NCI-H510A treated with DMSO at 0.1 percent for 48 hours (cell line): ENCODE measurements at regions not wholly inside any gene's neighbourhood (a gene's known extent, or its start where the extent isn't known, plus 50 kb on each side); places are given as distances from the start of the nearest gene placed in this dataset.

Source experiments
- DNase-seq: peaks from one replicate; lab custom pipeline; 2025; lab: John Stamatoyannopoulos, UW

- DNase-seq, result no peak
Observed at GRCh38 chr2:181114021-181114420, 133.6 kb downstream of the UBE2E3 start.

DNA sequence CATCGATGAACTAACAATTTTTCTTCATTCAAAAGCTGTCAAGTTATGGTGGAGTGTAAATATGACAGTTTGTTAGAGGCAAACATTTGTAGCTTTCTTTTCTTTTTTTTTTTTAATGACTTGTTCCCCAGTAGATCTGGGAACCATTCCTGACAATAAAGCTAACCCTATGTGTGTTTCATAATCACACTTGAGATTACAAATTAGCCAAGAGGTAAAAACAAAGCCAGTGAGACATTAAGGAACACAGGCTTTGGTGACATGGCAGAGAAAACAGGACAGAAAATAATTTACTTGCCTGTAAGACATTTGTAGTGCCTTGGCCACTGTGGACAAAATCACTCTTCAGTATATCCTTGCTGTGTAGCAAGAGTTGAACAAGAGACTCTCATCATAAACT is 135.9 kb downstream of the UBE2E3 start:
- no peak for DNase-seq

GRCh38 chr2:181117206-181117925 is 137.0 kb downstream of the UBE2E3 start:
- no peak for DNase-seq

DNA sequence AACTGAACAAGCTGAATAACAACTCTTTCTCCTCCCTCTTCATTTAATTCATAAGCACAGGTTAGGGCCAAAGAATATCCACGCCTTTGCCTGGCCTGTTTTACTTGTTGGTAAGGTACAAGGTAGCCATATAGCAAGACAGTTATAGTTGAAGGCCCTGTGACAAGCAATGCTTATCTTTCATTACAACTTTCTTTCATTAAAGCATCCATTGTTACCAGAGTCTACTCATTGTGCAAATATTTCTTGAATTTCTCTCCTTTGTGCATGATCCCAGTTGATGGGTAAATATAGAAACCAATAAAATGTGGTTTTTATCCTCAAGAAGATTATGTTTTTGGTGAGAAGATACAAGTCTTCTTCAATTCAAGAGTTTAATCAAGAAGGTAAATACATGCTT is 140.2 kb downstream of the UBE2E3 start:
- no peak for DNase-seq

- no peak for DNase-seq
Observed at GRCh38 chr2:181121996-181122395, 141.6 kb downstream of the UBE2E3 start.

DNA sequence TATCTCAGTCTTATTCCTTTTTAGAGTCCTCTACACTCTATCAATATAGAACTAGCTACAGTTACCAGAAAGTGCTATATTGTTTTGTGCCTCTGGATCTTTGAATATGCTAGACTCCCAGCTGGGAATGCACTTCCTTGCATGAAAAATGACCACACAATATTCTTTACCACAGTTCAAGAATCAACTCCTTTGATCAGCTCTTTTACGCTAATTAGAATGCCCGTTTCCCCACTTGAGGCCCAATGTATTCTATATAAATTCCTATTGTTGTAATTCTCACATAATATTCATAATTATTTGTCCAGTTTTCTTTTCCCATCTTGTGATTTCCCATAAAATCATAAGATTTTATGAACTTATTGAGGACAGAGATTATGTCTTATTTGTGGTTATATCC is 142.2 kb downstream of the UBE2E3 start:
- no peak for DNase-seq

- no peak for DNase-seq
Observed at GRCh38 chr2:181123798-181124231, 143.4 kb downstream of the UBE2E3 start.

DNA sequence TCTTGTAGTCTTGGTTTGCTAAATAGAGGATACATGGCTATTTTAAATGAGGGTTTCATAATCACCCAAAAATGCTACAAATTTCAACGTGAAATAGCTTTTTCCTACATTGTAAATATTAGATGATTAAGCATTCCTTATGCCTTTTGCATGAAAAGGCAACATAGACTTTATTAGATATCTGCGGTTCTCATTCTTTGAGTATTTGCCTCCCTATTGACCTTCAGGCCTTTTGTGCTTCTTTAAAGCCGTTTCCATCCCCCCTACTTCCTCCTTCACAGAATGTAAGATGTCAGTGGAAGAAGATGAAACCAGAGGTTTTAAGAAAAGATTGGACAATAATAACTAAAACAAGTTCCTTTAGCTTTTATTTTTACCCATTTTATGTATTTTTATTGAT is 144.1 kb downstream of the UBE2E3 start:
- no peak for DNase-seq

DNA sequence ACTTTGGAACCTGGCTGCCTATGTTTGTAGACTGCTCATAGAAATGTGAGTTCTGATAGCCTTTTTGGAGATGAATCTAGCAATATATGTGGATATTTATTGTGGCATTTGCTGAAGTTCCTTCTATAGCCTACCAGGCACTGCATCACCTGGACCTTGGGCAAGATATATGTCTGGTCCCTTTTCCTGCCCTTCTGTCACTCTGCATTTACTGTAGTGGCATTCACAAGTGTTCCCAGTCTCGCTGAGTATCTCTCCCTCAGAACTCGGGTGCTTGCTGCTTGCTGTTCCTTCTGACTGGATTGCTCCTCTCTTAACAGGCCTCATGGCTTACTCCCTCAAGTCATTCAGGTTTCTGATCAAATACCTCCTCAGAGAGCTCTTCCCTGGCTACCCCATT is 145.0 kb downstream of the UBE2E3 start:
- no peak for DNase-seq

- DNase-seq, result no peak
Observed at GRCh38 chr2:181126311-181126868, 146.0 kb downstream of the UBE2E3 start.

GRCh38 chr2:181128199-181128598 is 147.8 kb downstream of the UBE2E3 start:
- DNase-seq, result no peak

DNA sequence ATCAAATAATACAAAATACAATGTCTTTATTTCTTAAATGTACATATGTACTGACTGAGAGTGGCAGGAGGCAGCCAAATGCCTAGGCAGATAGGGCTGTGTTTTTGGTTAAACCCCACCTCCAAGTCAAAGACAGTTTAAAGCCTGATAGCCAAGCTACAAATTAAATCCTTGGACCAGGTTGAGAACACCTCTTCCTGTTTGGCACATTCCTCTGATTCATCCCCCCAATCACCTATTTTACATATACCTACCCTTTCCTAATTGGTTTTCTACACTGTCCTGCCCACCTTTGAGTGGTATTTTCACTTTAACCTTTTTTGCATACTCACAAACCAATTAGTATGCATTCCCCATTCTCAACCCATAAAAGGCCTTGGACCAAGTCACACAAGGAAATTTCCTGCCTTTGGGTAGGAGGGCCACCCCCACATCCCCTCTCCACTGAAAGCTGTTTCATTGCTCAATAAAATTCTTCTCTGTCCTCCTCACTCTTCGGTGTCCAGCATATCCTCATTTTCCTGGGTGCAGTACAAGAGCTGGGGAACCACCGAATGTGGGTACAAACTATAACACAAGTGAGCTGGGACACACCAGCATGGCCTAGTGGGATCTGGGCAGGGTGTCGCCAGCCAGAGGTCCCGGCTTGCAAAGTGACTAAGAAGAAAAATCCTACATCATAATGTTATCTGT is 149.1 kb downstream of the UBE2E3 start:
- DNase-seq, result no peak

DNA sequence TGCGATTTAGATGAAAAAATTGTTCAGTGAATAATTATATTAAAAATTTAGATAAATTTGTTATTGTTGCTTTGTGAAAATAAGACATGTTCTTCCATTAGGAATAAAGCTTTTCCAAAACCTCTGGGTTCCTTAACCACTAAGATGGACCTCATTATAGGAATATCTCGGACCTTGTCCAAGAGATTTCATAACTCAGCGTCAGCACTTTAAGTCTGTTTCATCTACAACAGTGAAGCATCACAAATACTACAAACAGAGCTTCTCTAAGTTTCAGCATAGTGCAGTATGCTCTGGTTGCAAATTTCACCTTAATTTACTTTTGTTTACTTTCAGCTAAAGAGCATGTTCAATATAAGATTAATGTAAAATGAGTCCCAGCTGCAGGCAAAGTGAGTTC is 150.3 kb downstream of the UBE2E3 start:
- no peak for DNase-seq

- DNase-seq, result no peak
Observed at GRCh38 chr2:181131584-181131983, 151.2 kb downstream of the UBE2E3 start.

DNA sequence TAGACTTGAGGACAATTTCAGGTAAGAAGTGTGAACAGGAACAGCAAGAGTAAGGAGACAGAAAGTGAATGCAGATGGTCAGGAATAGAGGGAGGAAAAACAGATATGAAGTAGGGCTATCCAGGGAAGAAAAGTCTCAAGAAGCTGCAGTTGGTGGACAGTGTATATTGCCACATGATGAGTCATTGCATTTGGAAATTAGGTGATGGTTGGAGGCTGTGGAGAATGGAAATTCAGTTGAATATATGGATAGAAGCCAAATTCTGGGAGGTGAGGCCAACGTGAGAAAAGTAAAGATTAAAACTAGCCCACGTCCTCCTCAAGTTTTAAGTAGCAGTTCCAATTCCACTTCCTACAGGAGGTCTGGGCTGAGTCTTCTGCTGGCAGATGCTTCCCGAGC is 158.4 kb downstream of the UBE2E3 start:
- DNase-seq, result no peak

GRCh38 chr2:181139831-181140230 is 159.4 kb downstream of the UBE2E3 start:
- no peak for DNase-seq

GRCh38 chr2:181140414-181140813 is 160.0 kb downstream of the UBE2E3 start:
- DNase-seq, result no peak

- no peak for DNase-seq
Observed at GRCh38 chr2:181140928-181141327, 160.5 kb downstream of the UBE2E3 start.

DNA sequence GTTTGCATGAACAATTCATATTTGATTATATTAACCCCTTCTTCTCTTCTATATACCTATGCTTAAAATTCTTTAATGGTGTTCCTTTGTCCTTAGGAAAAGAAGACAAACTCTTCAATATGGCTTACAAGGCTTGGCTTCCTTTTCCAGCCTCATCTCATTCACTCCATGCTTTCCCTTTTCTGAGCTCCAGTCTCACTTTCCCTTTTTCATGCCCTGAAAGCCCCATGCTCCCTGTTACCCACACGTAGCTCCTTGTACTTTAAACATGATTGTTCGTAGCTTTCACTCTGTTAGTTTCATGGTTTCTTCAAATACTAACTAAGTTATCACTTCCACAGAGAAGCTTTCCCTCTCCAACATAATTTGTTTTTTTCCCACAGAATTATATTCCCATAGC is 161.3 kb downstream of the UBE2E3 start:
- no peak for DNase-seq

DNA sequence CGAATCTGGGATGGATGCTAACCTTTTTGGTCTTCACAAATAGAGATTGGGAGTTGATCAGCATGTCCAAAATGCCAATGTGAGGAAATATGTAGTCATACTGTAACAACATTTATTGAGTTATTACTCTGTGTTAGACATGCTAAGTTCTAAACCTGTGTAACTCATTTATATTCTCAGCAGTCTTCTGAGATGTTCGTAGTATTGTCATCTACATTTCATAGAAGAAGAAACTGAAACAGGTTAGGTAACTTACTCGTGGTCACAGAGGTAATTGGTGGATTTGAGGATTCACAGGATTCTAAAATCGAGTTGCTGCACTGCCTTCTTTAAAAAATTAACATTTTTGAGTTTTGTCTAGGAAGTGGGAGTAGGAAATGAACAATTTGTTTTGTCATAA is 162.1 kb downstream of the UBE2E3 start:
- DNase-seq, result no peak

DNA sequence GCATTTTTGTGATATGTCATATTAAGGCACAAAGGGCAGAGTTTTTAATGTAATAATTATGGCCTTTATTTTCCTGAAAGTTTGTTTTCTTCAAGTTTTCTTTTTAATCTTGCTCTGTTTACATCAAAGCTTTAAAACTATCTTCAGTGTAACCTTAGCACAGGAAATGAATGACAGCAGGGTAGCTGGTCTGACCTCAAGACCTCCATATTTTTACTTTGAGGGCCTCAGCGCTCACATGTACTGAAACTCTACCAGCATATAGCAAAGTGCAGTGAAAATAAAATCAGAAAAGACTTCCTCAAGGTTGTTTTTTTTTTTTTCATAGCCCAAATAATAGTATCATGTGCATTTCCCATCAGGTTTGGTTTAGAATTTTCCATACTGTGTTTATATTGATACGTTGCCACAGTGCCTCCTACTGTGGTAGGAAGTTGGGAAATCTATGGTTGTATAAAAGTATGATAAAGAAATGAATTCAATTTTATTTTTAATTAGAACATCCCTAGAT is 163.4 kb downstream of the UBE2E3 start:
- DNase-seq, result no peak

DNA sequence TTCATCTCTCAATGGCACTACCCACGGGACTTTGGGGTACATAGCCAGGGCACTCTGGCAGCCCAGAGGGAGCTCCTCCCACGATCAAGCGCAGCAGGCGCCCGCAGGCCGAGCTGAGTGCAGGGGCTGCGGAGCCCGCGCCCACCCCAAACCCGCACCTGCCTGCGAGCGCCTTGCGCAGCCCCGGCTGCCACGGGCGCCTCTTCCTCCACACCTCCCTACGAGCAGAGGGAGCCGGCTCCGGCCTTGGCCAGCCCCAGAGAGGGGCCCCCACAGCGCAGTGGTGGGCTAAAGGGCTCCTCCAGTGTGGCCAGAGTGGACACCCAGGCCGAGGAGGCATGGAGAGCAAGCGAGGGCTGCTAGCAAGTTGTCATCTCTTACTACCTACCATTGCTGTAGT is 165.2 kb downstream of the UBE2E3 start:
- DNase-seq, result no peak

DNA sequence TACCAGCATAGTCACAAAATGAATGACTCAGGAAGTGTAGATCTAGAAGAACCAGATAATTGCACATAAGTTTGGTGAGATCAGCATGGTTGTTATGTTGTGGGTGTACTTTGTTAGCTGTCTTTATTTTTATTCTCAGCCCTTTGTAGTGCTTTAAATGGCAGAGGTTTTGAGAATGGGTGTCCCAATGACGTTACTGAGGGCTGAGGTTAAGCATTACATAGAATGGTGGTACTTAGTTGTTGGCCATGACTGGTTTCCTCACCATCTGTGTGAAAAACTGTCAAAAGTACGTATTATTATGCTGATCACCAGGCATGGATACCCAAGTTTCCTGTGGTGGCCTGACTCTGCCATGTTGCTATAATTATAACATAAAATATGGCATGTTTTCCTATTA is 165.8 kb downstream of the UBE2E3 start:
- no peak for DNase-seq
